Muscle of back (tissue), 3 donors: ENCODE measurements at regions not wholly inside any gene's neighbourhood (a gene's known extent, or its start where the extent isn't known, plus 50 kb on each side); places are given as distances from the start of the nearest gene placed in this dataset.
A peak's percentile ranks its signal among the peaks of the same experiment; 100 is the strongest.

ENCODE experiments used
- DNase-seq, 3 donors: peaks; one replicate each; pipeline versions ENCODE4 v3.0.0 to v3.0.0-alpha.2; 2013

DNA sequence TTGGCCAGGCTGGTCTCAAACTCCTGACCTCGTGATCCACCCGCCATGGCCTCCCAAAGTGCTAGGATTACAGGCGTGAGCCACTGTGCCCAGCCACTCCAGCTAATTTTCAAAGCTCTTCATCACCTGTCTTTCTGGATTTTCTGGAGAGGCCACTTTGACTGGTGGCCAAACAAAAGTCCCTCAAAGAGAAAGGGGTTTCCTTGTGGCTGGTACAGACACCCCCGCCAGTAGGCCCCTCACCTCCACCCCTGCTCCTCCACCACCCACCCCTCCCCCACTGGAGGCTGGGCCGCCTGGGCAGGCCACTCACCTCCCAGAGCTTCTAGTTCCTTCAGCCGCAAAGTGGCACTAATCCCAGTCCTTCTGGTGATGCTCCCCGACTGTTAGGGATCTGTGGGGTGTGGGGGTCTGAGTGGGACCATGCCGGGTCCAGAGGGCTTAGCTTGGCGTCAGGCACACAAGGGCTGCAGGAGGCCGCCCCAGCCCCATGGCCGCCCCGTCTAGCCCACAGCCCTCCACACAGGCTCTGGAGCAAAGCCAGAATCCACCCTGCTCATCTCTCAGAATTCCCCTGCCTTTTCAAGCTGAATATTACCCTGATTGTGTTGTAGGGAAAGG, 182.0 kb upstream of the IER5L start:
- DNase-seq, result no peak

DNA sequence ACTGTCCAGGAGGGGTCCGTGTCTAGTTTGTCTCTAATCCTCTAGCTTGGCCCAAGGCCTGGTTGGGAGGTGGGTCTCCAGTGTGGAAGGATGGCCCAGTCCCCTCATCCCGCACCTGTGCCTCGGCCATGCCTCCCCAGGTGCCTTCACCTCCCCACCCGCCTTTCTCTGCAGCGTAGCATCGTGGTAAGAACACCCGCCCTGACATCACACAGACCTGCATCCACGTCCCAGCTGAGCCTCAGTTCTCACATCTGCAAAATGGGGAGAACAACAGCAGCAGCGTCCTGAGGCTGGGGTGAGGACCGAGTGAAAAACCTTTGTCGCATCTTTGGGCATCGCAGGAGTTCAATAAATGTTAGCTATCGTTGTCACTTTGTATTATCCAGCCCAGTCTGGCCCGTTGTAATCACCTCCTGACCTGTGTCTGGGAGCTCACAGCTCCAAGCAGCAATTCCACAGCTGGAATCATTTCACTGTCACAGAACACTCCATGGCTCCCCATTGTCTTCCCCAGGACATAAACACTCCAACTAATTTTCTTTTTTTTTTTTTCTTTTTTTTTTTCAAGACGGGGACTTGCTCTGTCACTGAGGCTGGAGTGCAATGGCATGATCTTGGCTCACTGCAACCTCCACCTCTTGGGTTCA, 181.2 kb upstream of the IER5L start:
- no peak for DNase-seq

DNA sequence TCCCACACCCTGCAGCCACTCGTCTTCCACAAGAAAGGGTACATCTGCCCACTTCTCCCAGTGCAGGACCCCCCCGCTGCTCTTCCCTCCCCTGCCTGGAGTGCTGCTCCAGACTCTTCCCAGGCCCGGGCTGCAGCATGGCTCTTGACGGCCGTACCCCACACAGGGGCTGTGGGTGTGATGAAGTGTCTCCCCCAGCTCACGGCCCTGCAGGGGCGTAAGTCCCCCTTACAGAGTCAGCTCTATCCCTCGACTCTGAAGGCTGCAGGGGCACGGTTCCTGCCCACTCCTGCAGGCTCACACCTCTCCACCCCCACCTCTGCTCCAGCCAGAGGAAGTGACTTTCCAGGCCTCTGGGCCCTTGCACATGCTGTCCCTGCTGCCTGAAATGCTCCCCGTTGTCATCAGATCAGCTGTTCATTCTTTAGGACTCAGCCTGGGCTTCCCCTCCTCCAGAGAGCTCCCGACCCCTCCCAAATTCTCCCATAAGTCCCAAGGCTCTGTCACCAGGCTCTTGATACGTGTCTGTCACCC, 180.6 kb upstream of the IER5L start:
- no peak for DNase-seq

DNA sequence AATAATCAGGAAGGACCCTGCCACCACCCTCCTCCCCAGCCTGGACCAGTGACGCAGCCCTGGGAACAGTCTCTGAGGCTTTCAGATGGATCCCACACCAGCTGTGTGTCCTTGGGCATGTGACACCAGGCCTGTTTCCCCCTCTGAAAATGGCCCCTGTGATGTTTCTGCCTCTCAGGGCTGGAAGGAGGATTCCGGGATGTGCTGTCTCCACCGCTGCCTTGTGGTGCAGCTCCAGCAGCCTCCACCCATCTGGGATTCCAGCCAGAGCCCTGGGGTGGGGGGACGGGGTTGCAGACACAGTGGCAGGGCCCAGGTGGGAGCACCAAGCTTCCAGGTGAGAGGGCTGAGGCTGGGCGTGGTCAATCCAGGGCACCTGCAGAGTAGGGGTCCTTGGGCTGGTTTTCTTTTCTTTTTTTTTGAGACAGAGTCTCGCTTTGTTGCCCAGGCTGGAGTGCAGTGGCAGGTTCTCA, 179.7 kb upstream of the IER5L start:
- DNase-seq, result no peak

DNA sequence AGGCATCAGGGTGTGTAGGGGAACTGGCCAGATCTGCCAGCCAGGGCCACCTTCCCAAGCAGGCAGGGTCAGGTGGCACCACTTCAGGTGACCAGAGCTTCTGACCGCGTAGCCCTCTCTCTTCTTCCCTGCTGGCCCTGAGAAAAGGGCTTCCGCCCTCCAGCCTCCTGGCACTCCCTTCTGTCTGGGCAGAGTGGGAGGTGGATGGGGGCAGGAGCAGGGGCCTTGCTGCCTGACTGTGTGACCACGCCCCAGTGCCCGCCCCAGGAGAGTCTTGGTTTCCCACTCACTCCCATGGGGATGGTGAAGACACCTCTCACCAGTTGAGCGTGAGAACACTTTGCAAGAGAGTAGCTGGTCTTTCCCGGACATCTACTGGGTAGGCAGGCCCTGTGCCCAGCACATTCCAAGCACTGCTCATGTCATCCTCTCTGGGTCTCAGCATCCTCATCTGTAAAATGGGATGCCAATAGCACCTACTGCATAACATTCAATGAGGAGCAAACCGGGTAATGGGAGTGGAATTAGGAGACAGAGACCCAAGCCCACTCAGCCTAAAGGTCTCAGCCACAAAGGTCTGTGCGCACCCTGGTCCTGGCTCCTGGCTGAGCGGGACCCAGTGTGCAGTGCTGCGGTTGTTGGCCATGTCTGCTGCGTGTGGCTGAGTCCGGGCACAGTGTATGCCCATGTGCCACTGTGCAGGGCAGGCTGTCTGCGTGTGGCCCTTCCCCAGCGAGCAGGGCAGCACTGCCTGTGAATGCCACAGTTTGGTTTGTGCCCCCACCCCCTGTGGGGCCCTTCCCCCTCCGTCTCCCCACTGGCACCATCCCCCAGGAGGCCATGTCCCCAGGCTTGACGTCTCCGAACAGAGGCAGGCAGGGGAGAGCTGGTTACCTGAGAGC, 179.1 kb upstream of the IER5L start:
- no peak for DNase-seq

DNA sequence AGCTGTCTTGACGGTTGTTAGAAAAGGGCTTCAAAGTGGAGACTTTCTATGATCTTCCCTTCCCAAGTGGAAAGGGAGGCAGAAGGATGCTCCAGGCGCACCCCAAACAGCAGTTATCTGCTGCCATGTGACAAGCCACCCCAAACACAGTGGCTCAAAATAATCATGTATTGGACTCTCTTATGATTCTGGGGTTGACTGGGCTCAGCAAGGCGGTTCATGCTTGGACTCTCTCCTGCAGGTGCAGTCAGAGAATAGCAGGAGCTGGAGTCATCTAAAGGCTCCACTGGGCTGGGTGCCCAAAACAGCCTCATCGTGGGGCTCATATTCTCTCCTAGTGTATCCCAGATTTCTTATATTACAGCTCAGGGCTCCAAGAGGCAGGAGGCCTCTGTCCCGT, 177.6 kb upstream of the IER5L start:
- no peak for DNase-seq

DNA sequence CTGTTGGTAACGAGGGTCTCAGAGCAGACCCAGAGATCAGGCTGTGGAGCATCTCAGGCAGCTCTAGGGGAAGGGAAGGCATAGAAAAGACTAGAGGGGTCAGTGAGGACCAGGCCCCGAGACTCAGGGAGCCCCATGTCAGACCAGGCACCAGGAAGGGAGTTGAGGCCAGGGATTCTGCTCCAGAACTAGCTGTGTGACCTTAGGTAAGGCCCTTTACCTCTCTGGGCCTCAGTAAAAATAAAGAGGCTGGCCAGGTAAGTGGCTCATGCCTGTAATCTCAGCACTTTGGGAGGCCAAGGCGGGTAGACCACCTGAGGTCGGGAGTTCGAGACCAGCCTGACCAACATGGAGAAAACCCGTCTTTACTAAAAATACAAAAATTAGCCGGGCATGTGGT, 176.4 kb upstream of the IER5L start:
- DNase-seq, result no peak

DNA sequence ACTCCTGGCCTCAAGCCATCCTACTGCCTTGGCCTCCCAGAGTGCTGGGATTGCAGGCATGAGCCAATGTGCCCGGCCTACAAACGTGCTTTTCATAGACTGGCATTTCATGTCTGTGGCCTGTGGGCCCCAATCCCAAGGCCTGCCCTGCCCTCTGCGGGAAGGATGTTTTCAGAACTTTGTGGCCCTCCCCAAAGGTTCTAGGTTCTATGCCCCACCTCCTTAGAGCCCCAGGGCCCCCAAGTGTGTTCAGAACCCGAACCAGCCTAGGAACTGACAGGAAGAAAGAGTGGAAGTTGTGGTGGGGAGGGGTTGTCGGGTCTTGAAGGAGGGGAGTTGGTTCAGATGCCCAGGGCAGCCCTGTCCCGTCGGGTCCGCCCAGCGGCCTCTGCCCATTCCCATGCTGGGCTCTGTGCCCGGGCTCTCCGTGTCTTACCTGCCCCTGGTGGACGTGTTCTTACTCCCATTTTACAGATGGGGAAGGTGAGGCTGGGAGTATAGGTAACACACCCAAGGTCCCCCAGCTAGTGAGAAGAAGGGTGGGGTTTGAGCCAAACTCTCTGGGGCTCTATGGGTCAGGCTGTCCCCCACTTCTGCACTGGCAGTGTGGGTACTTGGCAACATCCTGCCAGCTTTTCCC, 175.8 kb upstream of the IER5L start:
- DNase-seq, result no peak

DNA sequence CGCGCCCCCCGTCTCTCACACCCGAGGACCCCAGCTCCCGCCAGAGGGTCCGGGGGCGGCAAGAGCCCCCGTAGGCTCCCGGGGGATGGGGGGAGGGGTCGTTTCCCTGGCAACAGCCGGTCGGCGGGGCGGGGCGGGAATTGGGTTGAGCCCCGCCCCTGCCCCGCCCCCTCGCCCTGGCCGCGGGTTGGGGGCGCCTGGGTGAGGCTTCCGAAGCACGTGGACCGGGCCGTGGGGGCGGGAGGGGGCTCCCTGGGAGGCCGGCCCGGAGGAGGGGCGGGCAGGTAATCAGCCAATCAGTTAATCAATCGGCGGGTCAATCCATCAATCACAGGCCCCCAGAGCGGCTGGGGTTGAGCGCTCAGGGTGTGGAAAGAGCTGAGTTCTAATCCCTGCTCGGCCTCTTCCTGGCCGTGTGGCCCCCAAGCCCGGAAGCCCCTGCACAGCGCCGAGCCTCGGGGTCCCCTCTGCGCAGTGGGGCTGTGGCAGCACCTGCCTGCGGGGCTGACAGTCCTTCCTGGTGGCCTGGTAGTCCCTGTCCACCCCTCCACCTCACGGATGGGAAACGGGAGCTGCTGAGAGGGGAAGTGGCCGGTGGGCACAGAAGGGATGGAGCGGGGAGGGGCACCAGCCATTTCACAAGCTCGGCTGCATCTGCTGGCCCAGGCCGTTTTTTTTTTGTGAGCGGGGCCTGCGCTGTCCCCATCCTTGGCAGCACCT, 174.2 kb upstream of the IER5L start:
- DNase-seq, result peak in 1 of 3 donors; percentile 78

DNA sequence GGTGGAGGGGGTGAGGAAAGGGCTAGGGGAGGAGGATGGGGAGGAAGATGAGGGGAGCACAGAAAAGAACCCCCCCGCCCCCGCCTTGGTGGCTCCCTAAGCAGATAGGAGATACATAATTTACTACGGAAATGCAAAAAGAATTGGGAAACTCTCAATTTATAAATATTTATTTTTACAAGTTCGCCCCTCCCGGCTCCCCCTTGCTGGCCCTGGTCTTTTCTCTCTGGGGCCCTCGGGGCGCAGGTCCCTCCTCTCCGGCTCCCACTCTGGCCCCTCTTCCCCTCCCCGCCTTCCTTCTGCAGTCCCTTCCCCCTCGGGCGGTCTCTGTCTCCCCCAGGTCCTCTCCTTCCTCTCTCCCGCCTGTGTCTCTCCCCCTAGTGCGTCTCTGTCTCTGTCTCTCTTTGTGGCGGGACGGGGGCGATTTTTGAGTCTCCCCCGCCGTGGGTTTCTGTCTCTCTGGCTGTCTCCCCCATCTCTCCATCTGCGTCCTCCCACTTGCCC, 173.6 kb upstream of the IER5L start:
- DNase-seq, result peak in 1 of 3 donors; percentile 82

DNA sequence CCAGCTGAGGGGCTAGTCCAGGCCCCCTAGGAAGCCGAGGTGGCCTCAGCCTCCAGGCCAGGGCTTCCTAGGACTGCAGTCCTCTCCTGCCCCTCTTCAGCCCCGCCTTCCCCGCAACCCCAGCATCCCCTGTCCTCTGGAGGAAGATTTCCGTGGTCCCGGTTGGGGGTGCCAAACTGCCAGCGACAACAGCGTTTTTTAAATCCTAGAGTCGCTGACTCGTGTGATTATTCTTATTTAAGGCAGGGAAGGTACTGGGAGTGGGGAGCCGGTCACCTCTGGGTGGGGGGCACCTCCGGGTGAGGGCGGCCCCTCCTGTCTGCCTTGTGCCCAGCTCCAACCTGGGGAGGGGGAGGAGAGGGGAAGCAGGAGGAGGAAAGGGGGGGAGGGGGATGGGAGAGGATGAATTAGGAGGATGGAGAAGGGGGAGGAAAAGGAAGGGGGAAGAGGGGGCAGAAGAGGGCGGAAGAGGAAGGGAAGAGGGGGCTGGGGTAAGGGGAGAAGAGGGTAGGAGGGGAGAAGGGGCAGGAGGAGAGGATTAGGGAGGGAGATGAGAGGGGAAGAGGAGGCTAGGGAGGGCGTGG, 173.1 kb upstream of the IER5L start:
- peak in 1 of 3 donors; percentile 74 for DNase-seq

DNA sequence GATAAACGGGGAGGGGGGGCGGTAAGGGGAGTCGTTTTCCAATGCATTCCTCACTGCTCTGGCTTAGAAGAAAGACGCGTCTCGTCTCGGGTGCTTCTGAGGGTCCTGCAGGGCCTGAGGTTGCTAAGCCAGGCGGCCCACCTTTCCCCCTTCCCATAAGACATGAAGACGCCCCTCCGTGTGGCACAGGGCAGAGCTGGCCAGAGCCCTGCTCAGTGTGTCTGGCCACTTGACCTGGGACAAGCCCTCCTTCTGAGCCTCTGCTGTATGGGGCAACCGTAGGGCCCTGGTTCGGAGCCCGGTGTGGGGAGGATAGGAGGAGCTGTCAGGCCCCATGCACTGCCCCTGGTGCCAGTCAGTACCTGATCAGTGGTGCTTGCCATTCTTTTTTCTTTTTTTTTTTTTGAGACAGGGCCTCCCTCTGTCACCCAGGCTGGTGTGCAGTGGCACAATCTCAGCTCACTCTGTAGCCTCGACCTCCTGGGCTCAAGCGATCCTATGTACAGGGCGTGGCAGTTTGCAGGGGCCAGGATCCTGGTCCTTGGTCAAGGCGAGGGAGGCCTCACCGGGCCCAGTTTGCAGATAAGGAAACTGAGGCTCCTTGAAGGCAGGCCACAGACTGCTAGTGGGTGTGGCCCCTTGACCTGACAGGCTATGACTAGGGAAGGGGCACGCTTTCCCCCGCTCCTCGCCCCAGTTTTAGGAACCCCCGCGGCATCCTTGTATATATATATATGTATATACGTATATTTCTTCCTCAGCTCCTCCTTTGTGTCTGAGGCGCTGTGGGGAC, 172.3 kb upstream of the IER5L start:
- DNase-seq, result no peak

DNA sequence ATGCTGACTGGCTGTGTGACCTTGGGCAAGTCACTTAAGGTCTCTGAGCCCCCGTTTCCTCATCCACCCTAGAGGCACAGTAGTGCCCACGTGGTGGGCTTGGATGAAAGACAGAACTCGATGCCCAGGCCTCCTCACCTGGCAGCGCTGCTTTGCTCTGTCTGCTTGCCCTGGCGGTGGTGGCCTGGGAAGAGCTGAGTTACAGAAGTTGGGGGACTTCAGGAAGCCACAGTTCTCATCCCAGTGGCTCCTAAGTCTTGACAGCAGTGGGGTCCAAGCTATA, 171.5 kb upstream of the IER5L start:
- DNase-seq, result no peak

DNA sequence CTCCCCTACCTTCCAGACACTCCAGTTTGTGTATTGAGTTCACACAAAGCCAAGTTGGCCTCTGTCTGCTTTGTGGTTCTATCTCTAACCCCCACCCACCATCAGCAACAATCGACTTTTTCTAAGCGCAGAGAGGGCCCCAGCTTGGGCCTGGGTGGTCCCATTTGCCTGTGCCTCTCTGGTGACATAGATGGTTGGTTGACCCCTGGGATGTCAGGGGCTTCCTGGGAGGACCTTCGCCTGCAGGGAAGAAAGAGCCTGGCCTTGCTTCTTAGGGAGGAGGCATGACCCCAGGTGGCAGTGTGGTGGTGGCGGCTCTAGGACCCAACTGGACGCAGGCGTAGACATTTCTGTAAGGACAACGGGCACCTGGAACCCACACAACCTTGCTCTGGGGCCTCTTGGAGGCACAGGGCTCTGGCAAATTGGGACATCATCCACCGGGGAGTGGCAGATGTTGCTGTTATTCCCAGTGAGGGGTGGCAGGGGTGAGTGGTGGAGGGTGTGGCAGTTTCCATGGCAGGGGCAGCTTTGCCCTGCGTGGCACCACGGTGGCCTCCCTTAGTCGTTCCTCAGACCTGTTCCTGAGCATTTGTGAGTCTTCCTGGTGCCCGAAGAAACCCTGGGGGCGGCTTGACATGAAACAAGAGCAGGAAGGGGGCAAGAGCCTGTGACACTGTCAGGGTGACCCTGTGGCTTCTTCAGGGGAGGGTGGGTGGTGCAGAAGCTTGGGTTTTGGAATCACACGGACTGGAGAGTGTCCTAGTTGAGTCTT, 171.0 kb upstream of the IER5L start:
- no peak for DNase-seq

DNA sequence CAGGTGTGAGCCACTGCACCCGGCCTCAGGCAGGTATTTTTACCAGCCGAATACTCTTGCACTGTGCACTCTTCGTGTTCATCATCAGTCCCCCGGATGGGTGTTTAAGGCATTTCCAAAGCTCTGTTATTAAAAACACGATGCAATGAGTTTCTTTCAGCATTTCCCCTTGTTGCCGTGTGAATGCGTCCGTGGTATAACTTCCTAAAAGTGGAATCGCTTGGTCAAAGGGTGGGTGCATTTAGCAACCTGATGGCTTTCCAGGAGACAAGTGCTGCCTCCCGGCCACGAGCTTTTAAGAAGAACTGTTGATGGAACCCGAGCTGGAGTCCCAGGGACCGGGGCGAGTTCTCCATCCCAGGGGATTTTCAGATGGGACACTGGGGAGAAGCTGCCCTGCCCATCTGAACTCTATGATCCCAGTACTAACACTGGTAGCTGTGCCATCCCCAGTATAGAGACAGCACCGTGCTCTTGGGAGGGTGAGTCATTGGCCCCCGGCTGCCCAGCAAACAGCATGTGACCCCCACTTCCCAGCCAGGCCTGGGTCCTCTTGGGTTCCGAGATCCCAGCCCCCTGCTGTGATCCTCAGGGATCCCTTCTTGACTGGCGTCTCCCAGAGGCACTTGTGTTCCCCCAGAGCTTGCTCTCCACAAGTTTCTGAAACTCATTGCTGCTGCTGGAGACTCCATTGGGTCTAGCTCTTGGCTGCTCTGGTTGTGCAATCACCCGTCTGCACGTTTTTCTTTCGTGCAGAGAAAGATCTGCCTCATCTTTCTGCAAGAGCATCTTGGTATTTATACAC, 169.5 kb upstream of the IER5L start:
- peak in 1 of 3 donors; percentile 57 for DNase-seq

DNA sequence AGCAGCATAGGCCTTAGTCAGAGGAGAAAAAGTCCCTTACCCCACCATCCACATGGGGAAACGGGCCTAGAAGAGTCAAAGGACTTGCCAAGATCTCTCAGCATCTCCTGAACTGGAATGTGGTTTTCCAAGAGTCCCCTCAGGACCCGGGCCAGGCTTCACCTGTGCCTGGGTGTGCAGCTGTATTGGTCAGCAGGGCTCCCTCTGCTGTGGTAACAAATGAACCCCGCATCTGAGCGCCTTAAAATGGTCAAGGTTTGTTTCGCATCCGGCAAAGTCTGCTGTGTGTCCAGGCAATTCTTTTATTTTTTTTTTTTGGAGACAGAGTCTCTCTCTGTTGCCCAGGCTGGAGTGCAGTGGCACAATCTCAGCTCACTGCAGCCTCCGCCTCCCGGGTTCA, 168.0 kb upstream of the IER5L start:
- DNase-seq, result no peak

DNA sequence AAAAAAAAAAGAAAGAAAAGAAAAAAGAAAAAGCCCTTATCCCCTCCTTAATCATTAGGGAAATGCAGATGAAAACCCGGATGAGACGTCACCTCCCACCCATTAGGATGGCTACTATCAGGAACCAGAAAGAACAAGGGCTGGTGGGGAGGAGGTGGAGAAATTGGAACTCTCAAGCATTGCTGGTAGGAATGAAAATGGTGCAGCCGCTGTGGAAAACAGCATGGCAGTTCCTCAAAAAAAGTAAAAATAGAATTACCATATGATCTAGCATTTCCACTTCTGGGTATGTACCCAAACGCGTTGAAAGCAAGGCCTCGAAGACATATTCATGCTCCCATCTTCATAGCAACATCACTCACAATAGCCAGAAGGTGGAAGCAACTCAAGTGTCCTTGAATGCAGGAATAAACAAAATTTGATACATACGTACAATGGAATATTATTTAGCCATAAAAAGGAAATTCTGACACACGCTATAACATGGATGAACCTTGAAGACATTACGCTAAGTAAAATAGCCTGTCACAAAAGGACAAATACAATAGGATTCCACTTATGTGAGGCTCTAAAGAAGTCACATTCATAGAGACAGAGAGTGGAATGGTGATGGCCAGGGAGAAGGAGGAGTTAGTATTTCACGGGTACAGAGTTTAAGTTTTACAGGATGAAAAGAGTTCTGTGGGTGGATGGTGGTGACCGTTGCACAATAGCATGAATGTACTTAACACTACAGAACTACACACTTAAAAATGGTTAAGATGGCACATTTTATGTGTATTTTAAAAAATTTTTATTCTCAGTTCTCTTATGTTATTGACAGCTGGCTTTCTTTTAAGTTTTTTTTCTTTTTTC, 166.8 kb upstream of the IER5L start:
- no peak for DNase-seq
